Naive thymus-derived CD8-positive, alpha-beta T cell (primary cell): ENCODE measurements at regions not wholly inside any gene's neighbourhood (a gene's known extent, or its start where the extent isn't known, plus 50 kb on each side); places are given as distances from the start of the nearest gene placed in this dataset.

ENCODE experiments used
- ATAC-seq, 2 donors: fragments of 150-1000 bp; cut with Tn5 transposase in 1 of 2; sonication (Bioruptor Pico), chemical (Tn5 transposase) in 1 of 2; 1 replicate in 1 of 2; 2 replicates in 1 of 2; pipeline ENCODE4 v1.10.0; 2021; ENCODE audit warnings: mild to moderate bottlenecking in 2 of 2, moderate library complexity in 2 of 2
- POLR2A ChIA-PET: fragments of 350-600 bp; sonication (Branson Sonifier 250); formaldehyde crosslinking; loops from one replicate; lab custom pipeline; 2021; ENCODE audit warnings: antibody characterized with exemption; lab: Charles Lee
- DNase-seq, 10 donors: peaks; one replicate each; pipeline versions ENCODE4 v3.0.0 to v3.0.0-alpha.2; 2020 to 2022
- H3K27ac Mint-ChIP-seq, 10 donors: one replicate each; pipeline ENCODE4 v1.8.0; 2020 to 2022; ENCODE audit warnings: mild to moderate bottlenecking in 10 of 10, mixed read lengths in 10 of 10, moderate library complexity in 4 of 10, inconsistent platforms in 1 of 10
- H3K27me3 Mint-ChIP-seq, 5 donors: one replicate each; pipeline ENCODE4 v1.8.0; 2021 to 2022; ENCODE audit warnings: mixed read lengths in 5 of 5
- H3K36me3 Mint-ChIP-seq, 3 donors: one replicate each; pipeline ENCODE4 v1.8.0; 2020 to 2022; ENCODE audit warnings: mixed read lengths in 3 of 3, mild to moderate bottlenecking in 2 of 3, inconsistent platforms in 1 of 3
- H3K4me1 Mint-ChIP-seq, 4 donors: one replicate each; pipeline ENCODE4 v1.8.0; 2021 to 2022; ENCODE audit warnings: mixed read lengths in 4 of 4
- H3K4me3 Mint-ChIP-seq, 10 donors: one replicate each; pipeline ENCODE4 v1.8.0; 2020 to 2022; ENCODE audit warnings: mild to moderate bottlenecking in 10 of 10, mixed read lengths in 10 of 10, moderate library complexity in 6 of 10, inconsistent platforms in 1 of 10
- H3K9me3 Mint-ChIP-seq, 9 donors: one replicate each; pipeline ENCODE4 v1.8.0; 2020 to 2022; ENCODE audit warnings: mixed read lengths in 9 of 9, mild to moderate bottlenecking in 3 of 9, inconsistent platforms in 1 of 9, moderate library complexity in 1 of 9

- POLR2A ChIA-PET: no interaction called here
- Mint-ChIP-seq H3K4me1 (no peaks in the 10 kb centered on the region), H3K9me3 (peaks cover 0 to 7% (median 2%) of the 10 kb centered on the region in 9 donors), H3K36me3 (no peaks in the 10 kb centered on the region), H3K4me3 (no peak overlapping the region), H3K27me3 (peaks cover 0 to 10% (median 8%) of the 10 kb centered on the region in 5 donors), H3K27ac (no peak overlapping the region)
- no peak for ATAC-seq
- no peak for DNase-seq
Measured at GRCh38 chr9:79224672-79225433, 346.9 kb upstream of the TLE4 start.

- no peaks in the 10 kb centered on the region for H3K4me1 Mint-ChIP-seq
- no peak overlapping the region for H3K27ac Mint-ChIP-seq
- peaks cover 0 to 31% (median 7%) of the 10 kb centered on the region in 9 donors for H3K9me3 Mint-ChIP-seq
- H3K27me3 Mint-ChIP-seq: peaks cover 0 to 8% (median 2%) of the 10 kb centered on the region in 5 donors
- H3K36me3 Mint-ChIP-seq: peaks cover 0 to 9% (median 0%) of the 10 kb centered on the region in 3 donors
- POLR2A ChIA-PET: no interaction called here
- ATAC-seq: no peak
- no peak for DNase-seq
- H3K4me3 Mint-ChIP-seq: no peak overlapping the region
Measured at GRCh38 chr9:79233542-79233941, 338.2 kb upstream of the TLE4 start.

GRCh38 chr9:79236466-79236865 is 335.3 kb upstream of the TLE4 start:
- POLR2A ChIA-PET: no interaction called here
- peaks cover 0 to 8% (median 0%) of the 10 kb centered on the region in 5 donors for H3K27me3 Mint-ChIP-seq
- ATAC-seq: no peak
- no peak overlapping the region for H3K4me3 Mint-ChIP-seq
- H3K27ac Mint-ChIP-seq: no peak overlapping the region
- peaks cover 0 to 4% (median 0%) of the 10 kb centered on the region in 3 donors for H3K36me3 Mint-ChIP-seq
- peaks cover 0 to 22% (median 4%) of the 10 kb centered on the region in 9 donors for H3K9me3 Mint-ChIP-seq
- DNase-seq: no peak
- H3K4me1 Mint-ChIP-seq: no peaks in the 10 kb centered on the region

GRCh38 chr9:79237861-79238260 is 333.9 kb upstream of the TLE4 start:
- no peak overlapping the region for H3K27ac Mint-ChIP-seq
- DNase-seq (no peak), ATAC-seq (no peak)
- peaks cover 0 to 9% (median 0%) of the 10 kb centered on the region in 9 donors for H3K9me3 Mint-ChIP-seq
- peaks cover 0 to 16% (median 4%) of the 10 kb centered on the region in 5 donors for H3K27me3 Mint-ChIP-seq
- no peaks in the 10 kb centered on the region for H3K4me1 Mint-ChIP-seq
- POLR2A ChIA-PET: no interaction called here
- H3K4me3 Mint-ChIP-seq: no peak overlapping the region
- no peaks in the 10 kb centered on the region for H3K36me3 Mint-ChIP-seq

GRCh38 chr9:79240774-79241173 is 331.0 kb upstream of the TLE4 start:
- DNase-seq (no peak), ATAC-seq (no peak)
- H3K4me1 Mint-ChIP-seq: no peaks in the 10 kb centered on the region
- H3K9me3 Mint-ChIP-seq: no peaks in the 10 kb centered on the region
- POLR2A ChIA-PET: no interaction called here
- no peaks in the 10 kb centered on the region for H3K36me3 Mint-ChIP-seq
- no peak overlapping the region for H3K27ac Mint-ChIP-seq
- H3K4me3 Mint-ChIP-seq: no peak overlapping the region
- peaks cover 2 to 23% (median 10%) of the 10 kb centered on the region in 5 donors for H3K27me3 Mint-ChIP-seq

- Mint-ChIP-seq H3K4me3 (no peak overlapping the region), H3K36me3 (no peaks in the 10 kb centered on the region), H3K27ac (no peak overlapping the region), H3K27me3 (peaks cover 7 to 20% (median 11%) of the 10 kb centered on the region in 5 donors), H3K9me3 (no peaks in the 10 kb centered on the region), H3K4me1 (no peaks in the 10 kb centered on the region)
- DNase-seq (no peak), ATAC-seq (no peak)
- POLR2A ChIA-PET: no interaction called here
Measured at GRCh38 chr9:79242489-79242888, 329.3 kb upstream of the TLE4 start.

- no peaks in the 10 kb centered on the region for H3K4me1 Mint-ChIP-seq
- H3K27me3 Mint-ChIP-seq: peaks cover 10 to 26% (median 12%) of the 10 kb centered on the region in 5 donors
- no peak overlapping the region for H3K4me3 Mint-ChIP-seq
- POLR2A ChIA-PET: no interaction called here
- DNase-seq: no peak
- H3K36me3 Mint-ChIP-seq: no peaks in the 10 kb centered on the region
- H3K9me3 Mint-ChIP-seq: no peaks in the 10 kb centered on the region
- ATAC-seq: no peak
- no peak overlapping the region for H3K27ac Mint-ChIP-seq
Measured at GRCh38 chr9:79246170-79246569, 325.6 kb upstream of the TLE4 start.

- Mint-ChIP-seq H3K9me3 (no peaks in the 10 kb centered on the region), H3K4me1 (no peaks in the 10 kb centered on the region), H3K27ac (no peak overlapping the region), H3K27me3 (peaks cover 10 to 26% (median 12%) of the 10 kb centered on the region in 5 donors), H3K36me3 (no peaks in the 10 kb centered on the region), H3K4me3 (no peak overlapping the region)
- POLR2A ChIA-PET: no interaction called here
- no peak for DNase-seq
- no peak for ATAC-seq
Measured at GRCh38 chr9:79247021-79247420, 324.7 kb upstream of the TLE4 start.

GRCh38 chr9:79250806-79251205 is 321.0 kb upstream of the TLE4 start:
- no peaks in the 10 kb centered on the region for H3K36me3 Mint-ChIP-seq
- no peak for ATAC-seq
- H3K27ac Mint-ChIP-seq: no peak overlapping the region
- peaks cover 3 to 11% (median 8%) of the 10 kb centered on the region in 5 donors for H3K27me3 Mint-ChIP-seq
- no peak overlapping the region for H3K4me3 Mint-ChIP-seq
- POLR2A ChIA-PET: no interaction called here
- no peaks in the 10 kb centered on the region for H3K4me1 Mint-ChIP-seq
- no peak for DNase-seq
- no peaks in the 10 kb centered on the region for H3K9me3 Mint-ChIP-seq

- Mint-ChIP-seq H3K36me3 (no peaks in the 10 kb centered on the region), H3K27ac (no peak overlapping the region), H3K9me3 (peaks cover 0 to 4% (median 0%) of the 10 kb centered on the region in 9 donors), H3K27me3 (peaks cover 4 to 13% (median 10%) of the 10 kb centered on the region in 5 donors), H3K4me3 (no peak overlapping the region), H3K4me1 (no peaks in the 10 kb centered on the region)
- no peak for ATAC-seq
- POLR2A ChIA-PET: no interaction called here
- no peak for DNase-seq
Measured at GRCh38 chr9:79254900-79255650, 316.7 kb upstream of the TLE4 start.

- no peak overlapping the region for H3K4me3 Mint-ChIP-seq
- H3K27me3 Mint-ChIP-seq: peaks cover 6 to 20% (median 13%) of the 10 kb centered on the region in 5 donors
- H3K4me1 Mint-ChIP-seq: no peaks in the 10 kb centered on the region
- H3K36me3 Mint-ChIP-seq: no peaks in the 10 kb centered on the region
- H3K9me3 Mint-ChIP-seq: peaks cover 0 to 5% (median 0%) of the 10 kb centered on the region in 9 donors
- no peak overlapping the region for H3K27ac Mint-ChIP-seq
- POLR2A ChIA-PET: no interaction called here
- ATAC-seq (no peak), DNase-seq (no peak)
Measured at GRCh38 chr9:79255651-79256260, 316.0 kb upstream of the TLE4 start.

- DNase-seq: no peak
- Mint-ChIP-seq H3K36me3 (peaks cover 0 to 6% (median 0%) of the 10 kb centered on the region in 3 donors), H3K4me1 (no peaks in the 10 kb centered on the region), H3K4me3 (no peak overlapping the region), H3K27me3 (peaks cover 14 to 29% (median 22%) of the 10 kb centered on the region in 5 donors), H3K9me3 (peaks cover 0 to 5% (median 0%) of the 10 kb centered on the region in 9 donors), H3K27ac (no peak overlapping the region)
- no peak for ATAC-seq
- POLR2A ChIA-PET: no interaction called here
Measured at GRCh38 chr9:79256691-79257213, 315.0 kb upstream of the TLE4 start.
